ENCODE measurements at regions not wholly inside any gene's neighbourhood (a gene's known extent, or its start where the extent isn't known, plus 50 kb on each side); places are given as distances from the start of the nearest gene placed in this dataset.

DNA sequence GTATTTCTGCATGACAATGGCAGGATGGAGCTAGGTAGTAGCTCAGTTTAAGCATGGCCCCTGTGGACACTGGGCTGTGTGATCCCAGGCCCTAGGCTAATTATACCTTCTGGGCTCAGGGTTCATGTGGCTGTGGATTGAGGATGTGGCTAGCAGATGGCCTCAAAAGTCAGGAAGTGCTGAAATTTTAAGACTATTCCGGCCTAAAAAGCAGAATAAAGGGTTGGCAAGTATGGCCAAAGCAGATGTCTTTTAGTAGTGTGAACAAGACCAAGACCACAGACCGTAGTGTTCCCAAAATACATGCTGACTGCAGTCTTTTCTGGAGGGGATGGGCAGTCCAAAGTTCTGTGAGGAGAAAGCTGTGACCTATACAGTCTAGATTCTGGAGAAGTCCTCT lies 115.7 kb upstream of the RAG2 start:
- intact Hi-C loops (cut with DNase I) = no loop called here
- ATAC-seq (peak; percentile 37), DNase-seq (no peak)
- TF ChIP-seq, protein P1, sequence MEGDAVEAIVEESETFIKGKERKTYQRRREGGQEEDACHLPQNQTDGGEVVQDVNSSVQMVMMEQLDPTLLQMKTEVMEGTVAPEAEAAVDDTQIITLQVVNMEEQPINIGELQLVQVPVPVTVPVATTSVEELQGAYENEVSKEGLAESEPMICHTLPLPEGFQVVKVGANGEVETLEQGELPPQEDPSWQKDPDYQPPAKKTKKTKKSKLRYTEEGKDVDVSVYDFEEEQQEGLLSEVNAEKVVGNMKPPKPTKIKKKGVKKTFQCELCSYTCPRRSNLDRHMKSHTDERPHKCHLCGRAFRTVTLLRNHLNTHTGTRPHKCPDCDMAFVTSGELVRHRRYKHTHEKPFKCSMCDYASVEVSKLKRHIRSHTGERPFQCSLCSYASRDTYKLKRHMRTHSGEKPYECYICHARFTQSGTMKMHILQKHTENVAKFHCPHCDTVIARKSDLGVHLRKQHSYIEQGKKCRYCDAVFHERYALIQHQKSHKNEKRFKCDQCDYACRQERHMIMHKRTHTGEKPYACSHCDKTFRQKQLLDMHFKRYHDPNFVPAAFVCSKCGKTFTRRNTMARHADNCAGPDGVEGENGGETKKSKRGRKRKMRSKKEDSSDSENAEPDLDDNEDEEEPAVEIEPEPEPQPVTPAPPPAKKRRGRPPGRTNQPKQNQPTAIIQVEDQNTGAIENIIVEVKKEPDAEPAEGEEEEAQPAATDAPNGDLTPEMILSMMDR (IDR thresholded peaks at IDR 0.05) = no peak
- H3K4me1 ChIP-seq = no peaks in the 10 kb centered on the region
- no peaks in the 10 kb centered on the region for H3K27me3 ChIP-seq
- H3K9me3 ChIP-seq = no peaks in the 10 kb centered on the region
- no peaks in the 10 kb centered on the region for H3K36me3 ChIP-seq
- H3K27ac ChIP-seq = no peak overlapping the region
- no peak overlapping the region for H3K4me3 ChIP-seq

DNA sequence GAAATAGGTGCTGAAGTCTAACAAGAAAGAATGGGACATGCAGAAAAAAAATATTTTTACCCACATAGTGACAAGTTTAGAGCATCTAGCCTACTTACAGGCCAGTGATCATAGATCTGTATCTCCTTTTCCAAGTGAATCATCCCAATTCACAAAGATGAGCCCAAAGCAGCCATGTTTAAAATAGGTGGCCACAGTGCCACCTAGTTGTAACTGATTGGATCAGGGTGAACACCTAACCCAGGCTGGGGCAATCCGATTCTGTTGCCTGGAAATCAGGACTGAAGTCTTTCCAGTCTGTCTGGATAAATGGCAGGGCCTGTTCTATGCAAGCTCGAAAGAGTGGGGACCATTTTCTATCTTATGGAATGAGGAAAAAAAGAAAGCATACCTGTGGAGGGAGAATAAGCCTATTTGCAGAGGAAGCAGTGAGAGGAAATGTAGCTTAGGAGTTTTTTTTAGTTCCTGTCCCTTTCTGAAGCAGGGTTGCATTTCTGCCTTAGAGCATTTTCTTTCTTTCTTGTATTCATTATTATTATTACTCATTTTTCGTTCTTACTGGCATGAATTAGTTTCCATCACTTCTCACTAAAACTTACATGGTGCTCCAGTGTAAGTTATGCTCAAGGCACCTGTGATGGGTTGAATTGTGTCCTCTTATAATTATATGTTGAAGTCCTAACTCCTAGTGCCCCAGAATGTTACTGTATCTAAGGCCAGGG lies 113.2 kb upstream of the RAG2 start:
- no peak for DNase-seq
- TF ChIP-seq, protein P1 (IDR thresholded peaks at IDR 0.05) = no peak
- Histone ChIP-seq H3K27me3 (no peaks in the 10 kb centered on the region), H3K9me3 (no peaks in the 10 kb centered on the region), H3K4me1 (no peaks in the 10 kb centered on the region), H3K4me3 (no peak overlapping the region), H3K36me3 (no peaks in the 10 kb centered on the region), H3K27ac (no peak overlapping the region)
- intact Hi-C loops (cut with DNase I) = no loop called here
- ATAC-seq = no peak
